ENCODE measurements at regions not wholly inside any gene's neighbourhood (a gene's known extent, or its start where the extent isn't known, plus 50 kb on each side); places are given as distances from the start of the nearest gene placed in this dataset.

- Histone ChIP-seq H3K9me3 (ENCODE audit: low read length) (no peaks in the 10 kb centered on the region), H3K79me2 (ENCODE audit: insufficient read depth, low read length) (no peaks in the 10 kb centered on the region), H4K20me1 (ENCODE audit: insufficient read depth, low read length) (no peaks in the 10 kb centered on the region), H3K36me3 (replicated peaks in 1 of 2; ENCODE audit: control insufficient read depth in 1 of 2, insufficient read depth in 2 of 2, low read length in 2 of 2) (no peaks in the 10 kb centered on the region), H3K4me2 (ENCODE audit: low read depth, low read length) (no peak overlapping the region), H2AFZ (ENCODE audit: low read length) (no peak overlapping the region), H3K27me3 (ENCODE audit: control insufficient read depth in 1 of 2, insufficient read depth in 2 of 2, low read length in 2 of 2) (peaks cover 7 to 20% of the 10 kb centered on the region in 2 experiments; a peak in 3 of 5 replicates), H3K27ac (ENCODE audit: extremely low read length, insufficient read depth, low read length) (no peak overlapping the region), H3K4me1 (ENCODE audit: insufficient read depth, low read length) (peaks cover 17% of the 10 kb centered on the region), H3K9ac (ENCODE audit: insufficient read depth, low read depth, low read length) (no peak overlapping the region), H3K4me3 (replicated peaks in 1 of 3; ENCODE audit: insufficient read depth in 1 of 3, low read depth in 2 of 3, low read length in 3 of 3) (no peak overlapping the region)
- WGBS (ENCODE audit: low lambda C conversion rate) = 0% methylated on average over 2 of the region's 2 CpGs
- in situ Hi-C loops (cut with HindIII; ENCODE audit: extremely low pct_ligation_motif_present, low pct_unique_long_range_greater_than_20kb) = no loop called here
- no peak for ATAC-seq
- intact Hi-C loops (cut with micrococcal nuclease; ENCODE audit: unreplicated experiment) = no loop called here
- no TSS peak for BruUV-seq (replicated peaks)
- DNase-seq (ENCODE audit: low spot score) = no peak
- no peak for FAIRE-seq
- ChIA-PET CTCF (ENCODE audit: low intra/inter-chr PET ratio, low total read pairs) (no interaction called here), POLR2A (no interaction called here)
- TF ChIP-seq NFE2L1 (CRISPR knock-in tag; IDR thresholded peaks at IDR 0.05; ENCODE audit: borderline replicate concordance) (no peak), ZNF605 (CRISPR knock-in tag; IDR thresholded peaks at IDR 0.05) (no peak), ZNF101 (CRISPR knock-in tag; IDR thresholded peaks at IDR 0.05; ENCODE audit: borderline replicate concordance, low read depth) (no peak), ARID5B (CRISPR knock-in tag; IDR thresholded peaks at IDR 0.05) (no peak), ZNF660 (CRISPR knock-in tag; IDR thresholded peaks at IDR 0.05; ENCODE audit: borderline replicate concordance, low read depth) (no peak), NFE2 (CRISPR knock-in tag; IDR thresholded peaks at IDR 0.05) (no peak), GLI4 (CRISPR knock-in tag; IDR thresholded peaks at IDR 0.05; ENCODE audit: borderline replicate concordance) (no peak), BCLAF1 (IDR thresholded peaks at IDR 0.05) (no peak), ZNF572 (CRISPR knock-in tag; IDR thresholded peaks at IDR 0.05) (no peak), ZNF407 (CRISPR knock-in tag; IDR thresholded peaks at IDR 0.05; ENCODE audit: not compliant biosample characterization) (no peak)
Measured at GRCh38 chr20:40883097-40883496, 145.5 kb upstream of the TOP1 start.
